Activated naive CD8-positive, alpha-beta T cell treated with anti-CD3 and anti-CD28 coated beads, Interleukin-2, amount 50 U/mL, for 24 hours (primary cell): ENCODE measurements at regions not wholly inside any gene's neighbourhood (a gene's known extent, or its start where the extent isn't known, plus 50 kb on each side); places are given as distances from the start of the nearest gene placed in this dataset.

Source experiments
- ATAC-seq: fragments of 150-1000 bp; cut with Tn5 transposase; one replicate; pipeline ENCODE4 v1.10.0; 2021
- DNase-seq: peaks from one replicate; pipeline ENCODE4 v3.0.0; 2021
- H3K27ac Mint-ChIP-seq: one replicate; pipeline ENCODE4 v1.8.0; 2021; ENCODE audit warnings: mild to moderate bottlenecking, mixed read lengths
- H3K27me3 Mint-ChIP-seq: one replicate; pipeline ENCODE4 v1.8.0; 2021; ENCODE audit warnings: mixed read lengths
- H3K36me3 Mint-ChIP-seq: one replicate; pipeline ENCODE4 v1.8.0; 2021; ENCODE audit warnings: low read depth, mixed read lengths
- H3K4me1 Mint-ChIP-seq: one replicate; pipeline ENCODE4 v1.8.0; 2021; ENCODE audit warnings: mixed read lengths
- H3K4me3 Mint-ChIP-seq: one replicate; pipeline ENCODE4 v1.8.0; 2021; ENCODE audit warnings: mild to moderate bottlenecking, moderate library complexity, mixed read lengths
- H3K9me3 Mint-ChIP-seq: one replicate; pipeline ENCODE4 v1.8.0; 2021; ENCODE audit warnings: mixed read lengths

DNA sequence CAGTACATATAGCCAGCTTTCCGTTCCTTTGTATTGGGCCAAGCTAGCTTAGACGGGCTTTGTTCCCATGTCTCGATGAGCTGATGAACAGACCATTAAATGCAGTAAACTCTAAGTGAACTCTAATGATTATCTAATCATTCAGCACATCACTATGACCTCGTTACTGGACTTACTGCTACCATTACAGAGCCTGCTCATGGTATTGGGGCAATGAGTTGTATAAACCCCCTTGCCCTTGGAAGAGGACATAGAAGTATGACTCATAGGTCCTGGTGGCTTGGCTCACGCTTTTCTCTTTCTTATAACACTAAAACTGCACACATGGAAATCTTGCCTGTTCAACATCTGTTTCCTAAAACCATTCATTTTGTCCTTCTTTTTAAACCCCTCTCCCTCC, 93.6 kb upstream of the DYNLRB2 start:
- Mint-ChIP-seq H3K27ac (no peak overlapping the region), H3K4me3 (no peak overlapping the region), H3K36me3 (no peaks in the 10 kb centered on the region), H3K9me3 (no peaks in the 10 kb centered on the region), H3K27me3 (peaks cover 14% of the 10 kb centered on the region), H3K4me1 (no peaks in the 10 kb centered on the region)
- DNase-seq (no peak), ATAC-seq (no peak)

DNA sequence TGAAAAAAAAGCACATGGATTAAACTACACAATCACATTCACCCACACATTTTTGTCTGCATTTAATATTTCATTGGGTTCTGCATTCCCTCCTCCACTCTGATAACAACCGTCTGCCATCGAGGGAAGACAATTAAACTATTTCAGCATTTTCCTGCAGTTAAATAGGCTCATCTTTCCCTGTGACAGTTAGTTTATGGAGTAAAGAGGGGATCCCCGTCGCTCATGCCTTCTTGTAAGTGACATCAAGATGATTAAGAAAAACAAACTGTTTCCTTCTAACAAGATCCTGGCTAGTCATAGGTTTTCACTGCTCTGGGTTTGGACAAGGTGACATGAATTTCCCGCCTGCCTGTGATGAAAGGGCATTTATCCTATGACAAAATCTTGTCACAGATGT, 98.0 kb upstream of the DYNLRB2 start:
- Mint-ChIP-seq H3K4me3 (no peak overlapping the region), H3K27me3 (peaks cover 3% of the 10 kb centered on the region), H3K27ac (no peak overlapping the region), H3K36me3 (no peaks in the 10 kb centered on the region), H3K4me1 (peaks cover 2% of the 10 kb centered on the region), H3K9me3 (no peaks in the 10 kb centered on the region)
- DNase-seq, result no peak
- ATAC-seq, result no peak

DNA sequence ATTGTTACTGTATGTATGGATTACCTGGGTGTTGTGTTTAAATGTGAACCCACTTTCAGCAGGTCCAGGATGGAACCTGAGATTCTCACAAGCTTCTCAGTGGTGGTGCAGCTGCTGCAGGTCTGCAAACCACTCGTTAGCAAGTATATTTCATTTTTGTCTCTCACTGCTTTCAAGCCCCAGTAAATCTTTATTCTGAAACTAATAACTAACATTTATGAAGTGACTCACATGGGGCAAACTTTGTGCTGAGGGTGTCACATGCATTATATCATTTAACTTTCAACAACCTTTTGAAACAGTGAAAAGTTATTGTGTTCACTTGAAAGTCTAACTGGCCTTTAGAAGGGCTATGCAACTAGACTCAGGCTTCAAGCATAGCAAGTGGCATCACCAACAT, 98.9 kb upstream of the DYNLRB2 start:
- H3K4me1 Mint-ChIP-seq, result peaks cover 2% of the 10 kb centered on the region

DNA sequence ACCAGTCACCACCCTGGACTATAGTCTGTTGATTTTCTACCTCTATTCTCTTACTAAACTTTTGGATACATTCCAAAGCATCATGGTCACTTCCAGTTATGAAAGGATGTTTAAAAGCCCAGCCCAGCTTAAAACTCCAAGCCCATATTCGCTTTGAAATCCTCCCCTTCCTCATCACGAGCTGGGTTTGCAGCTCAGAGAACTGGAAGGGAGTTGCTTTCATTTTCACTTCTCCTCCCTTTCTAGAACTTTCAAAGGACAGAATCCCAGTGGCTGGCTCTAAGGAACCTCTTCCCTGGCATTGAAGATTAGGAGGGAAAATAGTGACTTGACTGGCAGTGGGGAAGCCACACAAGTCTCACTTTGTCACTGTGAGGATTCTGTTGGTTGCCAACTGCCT, 100.1 kb upstream of the DYNLRB2 start:
- DNase-seq, result no peak
- Mint-ChIP-seq H3K9me3 (no peaks in the 10 kb centered on the region), H3K36me3 (no peaks in the 10 kb centered on the region)

More for the DNA sequence above, 98.9 kb upstream of the DYNLRB2 start:
- ATAC-seq, result no peak
- Mint-ChIP-seq H3K9me3 (no peaks in the 10 kb centered on the region), H3K27ac (no peak overlapping the region), H3K27me3 (peaks cover 9% of the 10 kb centered on the region), H3K4me3 (no peak overlapping the region), H3K36me3 (no peaks in the 10 kb centered on the region)
- no peak for DNase-seq

DNA sequence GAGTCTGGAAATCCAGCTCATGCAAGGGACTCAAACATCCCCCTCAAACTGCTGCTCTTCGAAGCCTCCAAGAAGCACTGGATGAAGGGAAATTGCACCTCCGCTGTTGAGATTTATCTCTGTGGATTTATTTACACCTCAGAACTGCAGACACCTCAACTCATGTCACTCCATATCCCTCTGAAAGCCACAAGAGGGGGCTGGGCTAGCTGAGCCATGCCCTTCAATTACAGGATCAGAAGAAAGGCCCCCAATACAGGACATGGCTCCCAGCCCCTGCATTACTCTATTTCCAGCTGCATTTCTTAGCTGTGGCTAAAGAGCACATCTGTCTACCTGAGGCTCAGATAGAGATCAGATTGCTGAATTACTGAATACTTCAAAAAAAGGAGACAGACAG, 103.1 kb upstream of the DYNLRB2 start:
- Mint-ChIP-seq H3K27me3 (peaks cover 9% of the 10 kb centered on the region), H3K9me3 (peaks cover 6% of the 10 kb centered on the region), H3K36me3 (no peaks in the 10 kb centered on the region), H3K4me3 (no peak overlapping the region), H3K27ac (no peak overlapping the region), H3K4me1 (peaks cover 2% of the 10 kb centered on the region)
- DNase-seq (no peak), ATAC-seq (no peak)

More for the DNA sequence above, 100.1 kb upstream of the DYNLRB2 start:
- Mint-ChIP-seq H3K4me3 (no peak overlapping the region), H3K27ac (no peak overlapping the region), H3K4me1 (peaks cover 2% of the 10 kb centered on the region), H3K27me3 (peaks cover 9% of the 10 kb centered on the region)
- no peak for ATAC-seq

DNA sequence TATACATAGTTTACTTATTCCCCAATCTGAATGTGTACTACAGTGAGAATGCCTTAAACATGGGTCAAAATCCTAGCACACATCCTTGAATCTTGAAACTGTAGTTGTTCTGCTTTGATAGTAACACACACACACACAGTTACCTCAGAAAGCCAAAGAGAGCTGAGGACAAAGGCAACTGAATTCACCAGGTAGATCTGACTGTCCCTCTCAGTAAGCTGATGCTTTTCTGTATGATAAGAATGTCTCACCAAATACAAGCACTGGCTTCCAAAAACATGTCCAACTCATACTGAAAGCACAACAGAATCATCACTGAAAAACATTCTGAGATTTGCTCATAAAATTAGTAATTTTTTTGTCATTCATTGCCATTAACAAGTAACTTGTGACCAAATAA, 104.3 kb upstream of the DYNLRB2 start:
- H3K27ac Mint-ChIP-seq, result no peak overlapping the region
- no peak for ATAC-seq
- no peak overlapping the region for H3K4me3 Mint-ChIP-seq
- H3K4me1 Mint-ChIP-seq, result peaks cover 2% of the 10 kb centered on the region
- H3K27me3 Mint-ChIP-seq, result peaks cover 12% of the 10 kb centered on the region
- H3K9me3 Mint-ChIP-seq, result peaks cover 8% of the 10 kb centered on the region
- DNase-seq, result no peak
- H3K36me3 Mint-ChIP-seq, result no peaks in the 10 kb centered on the region

DNA sequence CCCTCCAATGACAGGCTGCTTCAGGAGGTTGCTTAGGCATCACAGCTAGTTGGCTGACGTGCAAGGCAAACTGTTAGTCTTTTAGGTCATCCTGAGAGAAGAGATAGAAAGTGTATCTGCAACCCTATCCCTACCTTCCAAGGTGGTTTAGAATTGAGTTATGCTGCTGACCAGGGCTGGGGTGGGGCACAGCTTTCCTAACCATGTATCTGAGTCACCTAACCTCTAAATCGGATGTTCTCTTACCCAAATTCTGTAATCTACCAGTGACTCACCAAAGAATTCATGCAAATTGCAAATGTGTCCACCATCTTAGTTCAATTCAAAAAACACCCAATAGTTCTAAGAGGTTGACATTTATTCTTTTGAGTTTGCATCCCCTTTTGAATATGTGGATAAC, 107.2 kb upstream of the DYNLRB2 start:
- no peaks in the 10 kb centered on the region for H3K4me1 Mint-ChIP-seq
- H3K36me3 Mint-ChIP-seq, result no peaks in the 10 kb centered on the region
- no peak overlapping the region for H3K27ac Mint-ChIP-seq
- DNase-seq (no peak), ATAC-seq (peak; percentile 52)
- peaks cover 15% of the 10 kb centered on the region for H3K27me3 Mint-ChIP-seq
- H3K4me3 Mint-ChIP-seq, result no peak overlapping the region
- H3K9me3 Mint-ChIP-seq, result peaks cover 9% of the 10 kb centered on the region

DNA sequence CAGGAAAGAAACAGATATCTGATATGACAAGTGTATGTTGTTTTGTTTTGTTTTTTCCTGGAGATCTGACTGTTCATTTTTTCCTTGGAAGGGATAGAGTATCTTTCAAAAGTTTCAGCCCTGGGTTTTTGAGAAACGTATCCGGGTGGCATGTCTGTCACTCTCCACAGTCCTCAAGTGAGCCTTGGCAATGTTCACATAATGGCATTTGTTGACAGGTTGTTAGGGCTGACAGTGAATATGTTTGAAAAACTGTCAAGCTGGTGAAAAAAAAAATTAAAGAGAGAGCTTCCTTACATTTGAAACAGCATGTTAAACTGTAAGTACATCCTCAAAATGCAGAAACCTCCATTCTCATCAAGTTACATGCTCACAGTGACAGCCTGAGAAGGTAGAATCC, 113.0 kb upstream of the DYNLRB2 start:
- Mint-ChIP-seq H3K4me1 (no peaks in the 10 kb centered on the region), H3K36me3 (no peaks in the 10 kb centered on the region), H3K4me3 (no peak overlapping the region), H3K27ac (no peak overlapping the region), H3K27me3 (peaks cover 24% of the 10 kb centered on the region), H3K9me3 (peaks cover 3% of the 10 kb centered on the region)
- ATAC-seq (no peak), DNase-seq (no peak)

DNA sequence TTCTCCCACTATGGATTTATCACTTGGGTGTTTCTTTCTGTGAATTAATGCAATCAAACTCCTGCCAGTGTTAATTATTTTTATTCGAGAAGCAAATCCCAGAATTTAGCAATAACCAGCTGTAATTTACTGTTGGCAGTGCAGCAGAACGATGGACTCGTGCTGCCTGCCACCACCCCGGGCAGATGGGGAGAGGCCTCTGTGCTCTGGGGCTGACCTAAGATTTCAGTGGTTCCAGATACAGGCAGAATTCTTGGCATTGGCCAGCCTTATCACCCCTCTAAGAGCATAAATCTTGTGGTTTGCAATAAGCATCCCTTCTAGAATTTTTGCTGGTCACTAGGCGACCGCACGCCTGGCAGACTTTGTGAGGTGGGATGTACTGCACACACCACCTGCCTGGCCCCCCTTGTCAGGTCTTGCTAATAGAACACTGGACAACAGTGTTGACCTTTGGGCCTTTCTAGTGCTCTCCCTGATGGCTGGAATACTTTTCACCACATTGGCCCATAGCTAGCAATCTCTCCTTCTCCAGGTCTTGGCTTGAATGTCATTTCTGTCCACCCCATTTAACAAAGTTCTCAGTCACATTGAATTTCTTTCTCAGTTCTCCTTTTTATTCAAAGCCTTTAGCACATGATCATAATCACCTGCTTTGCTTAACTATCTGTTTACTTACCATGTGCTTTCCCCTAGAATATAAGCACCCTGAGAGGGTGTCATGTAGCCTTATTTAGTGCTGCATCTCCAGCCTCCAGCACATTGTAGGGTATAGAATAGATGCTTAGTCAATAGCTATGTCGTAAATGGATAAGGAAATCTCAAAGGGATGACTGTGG, 122.1 kb upstream of the DYNLRB2 start:
- Mint-ChIP-seq H3K27ac (no peak overlapping the region), H3K4me1 (no peaks in the 10 kb centered on the region), H3K9me3 (no peaks in the 10 kb centered on the region), H3K27me3 (peaks cover 4% of the 10 kb centered on the region), H3K4me3 (no peak overlapping the region), H3K36me3 (no peaks in the 10 kb centered on the region)
- ATAC-seq (no peak), DNase-seq (no peak)

DNA sequence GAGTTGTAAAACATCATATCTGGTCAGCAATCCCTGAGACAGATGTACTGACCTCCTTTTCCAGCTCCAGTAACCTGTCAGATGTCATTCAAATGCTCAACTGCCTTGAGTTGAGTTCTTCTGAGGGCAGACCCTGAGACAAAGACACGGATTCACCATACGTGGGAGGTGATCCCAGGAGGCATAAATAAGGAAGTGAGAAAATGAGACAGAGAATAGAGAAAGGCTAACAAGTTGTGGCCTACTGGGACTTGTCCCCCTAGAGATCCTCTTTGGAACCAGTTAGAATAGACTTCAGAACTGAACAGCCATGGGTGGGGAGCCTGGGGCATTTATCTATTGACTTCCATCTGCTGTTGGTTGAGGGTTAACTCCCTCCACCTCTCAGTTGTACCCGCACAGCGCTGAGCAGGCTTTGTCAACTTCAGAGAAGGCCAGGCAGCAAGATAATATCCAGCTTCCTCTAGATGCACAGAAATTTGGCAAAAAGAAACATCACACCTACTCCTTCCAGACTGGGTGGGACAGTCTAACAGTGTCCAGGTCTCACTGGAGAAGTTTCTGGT, 123.0 kb upstream of the DYNLRB2 start:
- H3K27me3 Mint-ChIP-seq, result peaks cover 5% of the 10 kb centered on the region
- H3K4me3 Mint-ChIP-seq, result no peak overlapping the region
- no peak overlapping the region for H3K27ac Mint-ChIP-seq
- no peak for DNase-seq
- H3K9me3 Mint-ChIP-seq, result no peaks in the 10 kb centered on the region
- ATAC-seq, result no peak
- no peaks in the 10 kb centered on the region for H3K36me3 Mint-ChIP-seq
- no peaks in the 10 kb centered on the region for H3K4me1 Mint-ChIP-seq

DNA sequence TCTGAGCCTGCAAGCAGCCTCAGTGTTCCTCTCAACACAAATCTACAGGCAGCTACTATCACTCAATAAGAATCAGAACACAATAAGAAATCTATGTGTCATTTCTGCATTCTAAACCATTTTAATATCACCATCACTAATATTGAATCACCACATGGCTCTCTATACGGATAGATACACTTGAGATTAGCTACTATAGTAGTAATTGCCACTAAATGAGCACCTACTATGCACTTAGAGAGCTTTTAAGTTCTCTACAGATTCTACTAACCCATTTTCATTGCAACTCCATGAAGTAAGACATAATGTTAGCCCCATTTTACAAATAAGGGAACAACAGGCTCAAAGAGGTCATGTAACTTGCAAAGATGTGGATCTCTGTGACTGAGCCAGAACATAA, 132.8 kb upstream of the DYNLRB2 start:
- DNase-seq, result no peak
- ATAC-seq, result no peak
- Mint-ChIP-seq H3K9me3 (no peaks in the 10 kb centered on the region), H3K27ac (no peak overlapping the region), H3K4me3 (no peak overlapping the region), H3K27me3 (peaks cover 19% of the 10 kb centered on the region), H3K36me3 (no peaks in the 10 kb centered on the region), H3K4me1 (no peaks in the 10 kb centered on the region)

DNA sequence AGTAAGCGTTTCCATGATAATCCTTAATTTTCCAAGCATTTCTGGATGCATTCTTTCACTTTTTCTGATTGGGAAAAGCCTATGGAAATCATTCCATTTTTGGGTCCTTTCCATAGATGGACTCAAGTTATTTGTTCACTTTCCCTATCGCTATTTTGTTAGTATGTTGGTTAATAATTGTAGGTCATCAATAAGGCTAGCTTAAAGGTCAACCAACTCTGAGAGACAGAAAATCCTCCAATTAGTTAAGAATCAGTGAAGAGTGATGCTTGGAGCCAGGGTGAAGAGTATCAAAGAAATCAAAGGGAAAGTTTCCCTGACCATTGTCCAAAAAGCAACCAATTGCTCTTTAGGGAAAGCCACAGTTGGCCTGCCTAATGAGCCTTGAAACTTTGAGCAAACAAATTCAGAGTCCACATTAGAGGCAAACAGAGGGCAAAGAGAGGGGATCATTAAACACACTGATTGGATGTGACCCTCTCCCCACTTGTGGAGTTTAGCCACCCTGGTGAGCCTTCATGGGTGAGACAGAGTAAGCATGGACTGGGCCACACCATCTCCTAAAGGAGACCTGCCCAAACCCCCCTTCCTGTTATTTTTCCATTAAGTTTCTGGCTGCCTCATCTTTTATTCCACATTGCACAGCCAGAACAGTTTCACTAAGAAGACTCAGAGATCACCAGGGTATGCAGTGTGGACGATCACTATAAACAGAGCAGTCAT, 133.4 kb upstream of the DYNLRB2 start:
- Mint-ChIP-seq H3K9me3 (no peaks in the 10 kb centered on the region), H3K27me3 (peaks cover 17% of the 10 kb centered on the region), H3K4me3 (no peak overlapping the region)

DNA sequence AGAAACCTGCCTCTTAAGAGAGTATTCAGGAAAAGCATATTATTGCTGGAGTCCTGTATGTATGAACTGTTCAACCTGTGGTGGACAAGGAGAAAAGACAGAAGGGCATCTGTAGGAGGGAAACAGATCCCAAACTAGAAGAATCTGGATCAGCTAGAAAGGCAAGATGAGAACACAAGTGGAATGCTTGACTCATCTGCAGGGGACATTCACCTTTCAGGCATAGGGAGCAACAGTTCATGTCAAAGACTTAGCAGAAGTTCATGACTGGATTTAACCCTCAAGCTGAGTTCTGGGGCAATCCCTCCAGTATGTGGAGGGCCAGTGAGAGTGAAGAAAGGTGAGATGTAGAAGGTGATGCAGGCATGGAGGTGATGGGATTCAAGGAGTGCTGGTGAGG, 135.9 kb upstream of the DYNLRB2 start:
- DNase-seq (no peak), ATAC-seq (no peak)
- H3K27ac Mint-ChIP-seq, result no peak overlapping the region
- H3K4me1 Mint-ChIP-seq, result no peaks in the 10 kb centered on the region
- H3K27me3 Mint-ChIP-seq, result peaks cover 17% of the 10 kb centered on the region
- H3K36me3 Mint-ChIP-seq, result no peaks in the 10 kb centered on the region
- H3K9me3 Mint-ChIP-seq, result no peaks in the 10 kb centered on the region
- H3K4me3 Mint-ChIP-seq, result no peak overlapping the region

More for the DNA sequence above, 133.4 kb upstream of the DYNLRB2 start:
- no peak for ATAC-seq
- Mint-ChIP-seq H3K27ac (no peak overlapping the region), H3K36me3 (no peaks in the 10 kb centered on the region), H3K4me1 (no peaks in the 10 kb centered on the region)
- DNase-seq, result no peak

DNA sequence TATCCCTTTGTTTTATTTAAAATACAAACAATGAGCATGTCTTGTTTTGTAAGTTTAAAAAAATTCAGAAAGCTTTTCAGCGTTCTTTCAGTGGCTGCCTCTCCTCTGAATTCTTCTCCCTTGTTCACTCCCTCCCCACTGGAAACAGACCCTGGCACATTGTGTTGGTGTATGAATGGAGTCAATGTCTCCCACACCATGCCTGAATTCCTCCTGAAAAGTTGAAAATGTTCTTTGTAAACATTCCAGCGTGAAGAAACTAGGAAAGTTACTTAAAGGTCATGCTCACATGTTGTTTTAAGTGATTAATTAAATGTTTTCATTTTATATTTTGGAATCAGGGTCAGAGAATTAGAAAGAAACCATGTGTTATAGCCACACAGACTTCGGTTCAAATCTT, 136.9 kb upstream of the DYNLRB2 start:
- Mint-ChIP-seq H3K4me1 (no peaks in the 10 kb centered on the region), H3K27me3 (peaks cover 17% of the 10 kb centered on the region), H3K9me3 (no peaks in the 10 kb centered on the region), H3K4me3 (no peak overlapping the region), H3K36me3 (no peaks in the 10 kb centered on the region), H3K27ac (no peak overlapping the region)
- no peak for ATAC-seq
- DNase-seq, result no peak

DNA sequence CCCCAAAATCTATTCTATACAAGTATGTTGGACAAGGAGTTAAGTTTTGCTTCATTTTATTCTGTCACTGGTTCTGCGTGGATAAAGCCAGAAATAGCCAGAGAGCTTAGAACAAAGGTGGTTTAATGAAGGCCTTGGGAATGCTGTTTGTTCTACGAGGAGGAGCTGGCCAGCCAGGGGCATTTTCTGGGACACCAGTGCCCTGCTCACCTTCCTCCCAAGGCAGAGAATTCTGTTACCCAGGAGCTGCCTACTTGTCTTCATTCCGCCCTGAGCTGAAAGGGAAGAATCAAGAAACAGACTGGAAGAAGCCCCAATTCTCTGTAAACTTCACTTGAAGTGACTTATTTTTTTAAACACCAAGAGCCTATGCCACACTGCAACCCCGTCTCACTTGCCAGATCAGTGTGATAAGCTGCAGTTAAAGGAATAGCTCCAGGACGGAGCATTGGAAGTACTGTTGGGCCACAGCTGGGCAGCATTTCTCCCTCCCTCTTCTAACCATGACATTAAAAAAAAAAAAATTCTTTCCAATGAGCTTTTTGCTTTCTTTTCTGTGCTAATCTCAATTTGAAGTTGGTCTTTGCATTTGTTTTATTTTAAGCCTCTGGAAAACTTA, 149.8 kb upstream of the DYNLRB2 start:
- ATAC-seq, result no peak
- Mint-ChIP-seq H3K36me3 (no peaks in the 10 kb centered on the region), H3K4me3 (no peak overlapping the region), H3K9me3 (no peaks in the 10 kb centered on the region), H3K27ac (no peak overlapping the region), H3K27me3 (no peaks in the 10 kb centered on the region), H3K4me1 (no peaks in the 10 kb centered on the region)
- DNase-seq, result no peak
